Fibroblast of skin of scalp (primary cell): ENCODE measurements at regions not wholly inside any gene's neighbourhood (a gene's known extent, or its start where the extent isn't known, plus 50 kb on each side); places are given as distances from the start of the nearest gene placed in this dataset.

ENCODE experiments used
- DNase-seq: peaks from one replicate; pipeline ENCODE4 v3.0.0-alpha.2; 2013

DNA sequence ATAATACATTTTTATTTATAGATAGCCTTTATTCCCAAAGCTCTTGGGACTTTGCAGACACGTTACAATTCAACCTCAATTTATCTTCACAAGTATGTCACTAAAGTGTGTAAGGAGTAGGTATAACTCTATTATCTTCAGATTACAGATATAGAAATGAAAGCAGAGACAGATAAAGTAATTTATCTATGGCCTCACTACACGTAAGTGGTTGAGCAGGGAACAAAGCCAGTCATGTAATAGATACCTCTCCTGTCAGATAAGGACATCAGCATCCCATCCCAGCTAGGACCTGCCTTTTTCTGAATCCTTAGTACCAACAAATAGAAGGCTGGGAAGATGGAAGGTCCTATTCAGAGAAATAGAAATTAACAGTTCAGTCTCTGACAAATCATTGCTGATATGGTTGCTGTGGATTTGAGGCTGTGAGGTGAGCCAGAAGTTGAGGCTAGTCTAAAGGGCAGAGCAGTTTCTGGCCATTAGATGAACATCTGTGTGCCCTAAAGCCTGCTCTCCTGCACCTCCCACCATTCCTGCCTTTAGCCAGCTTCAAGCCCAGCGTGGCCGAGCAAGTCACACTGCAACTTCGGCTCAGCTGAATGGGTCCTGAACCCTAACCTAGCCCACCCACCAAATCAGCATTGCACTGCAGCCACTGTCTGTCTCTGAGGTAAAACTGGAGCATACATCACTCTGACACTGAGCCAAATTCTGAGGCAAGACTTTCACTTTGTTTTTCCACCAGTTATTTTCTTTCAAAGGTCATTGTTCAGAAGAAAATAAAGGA, 71.1 kb upstream of the PLEKHA5 start:
- no peak for DNase-seq

DNA sequence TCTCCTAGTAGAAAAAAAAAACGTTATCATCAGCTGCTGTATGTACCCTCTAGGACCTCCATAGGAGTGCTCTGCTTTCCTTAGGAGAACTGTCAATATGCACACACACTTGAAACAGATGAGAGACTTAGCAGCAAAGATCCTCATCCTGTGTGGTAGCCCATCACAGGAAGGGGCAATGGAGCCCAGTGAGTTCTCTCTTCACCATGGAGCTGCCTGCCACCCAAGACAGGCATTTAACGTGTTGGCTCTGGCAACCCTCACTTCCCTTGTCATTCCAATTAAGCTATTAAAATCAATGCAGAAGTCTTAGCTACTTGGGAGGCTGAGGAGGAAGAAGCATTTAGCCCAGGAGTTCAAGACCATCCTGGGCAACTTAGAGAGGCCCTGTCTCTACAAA, 64.8 kb upstream of the PLEKHA5 start:
- DNase-seq, result no peak

DNA sequence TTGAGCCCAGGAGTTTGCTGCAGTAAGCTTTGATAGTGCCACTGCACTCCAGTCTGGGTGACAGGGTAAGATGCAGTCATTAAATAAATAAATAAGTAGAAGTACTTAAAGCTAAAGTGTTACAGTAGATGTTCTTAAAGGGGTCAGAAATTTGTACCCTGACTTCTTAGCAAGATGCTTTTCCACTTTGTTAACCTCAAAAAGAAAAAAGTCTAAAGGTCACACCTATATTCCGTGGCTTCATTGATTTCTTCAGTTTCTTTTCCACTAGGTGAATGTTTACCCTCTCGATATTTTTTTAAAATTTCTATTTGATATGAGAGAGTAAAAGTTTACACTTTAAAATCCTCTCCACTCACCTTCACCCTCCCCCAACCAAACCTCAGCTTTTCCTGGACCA, 64.3 kb upstream of the PLEKHA5 start:
- DNase-seq, result no peak

DNA sequence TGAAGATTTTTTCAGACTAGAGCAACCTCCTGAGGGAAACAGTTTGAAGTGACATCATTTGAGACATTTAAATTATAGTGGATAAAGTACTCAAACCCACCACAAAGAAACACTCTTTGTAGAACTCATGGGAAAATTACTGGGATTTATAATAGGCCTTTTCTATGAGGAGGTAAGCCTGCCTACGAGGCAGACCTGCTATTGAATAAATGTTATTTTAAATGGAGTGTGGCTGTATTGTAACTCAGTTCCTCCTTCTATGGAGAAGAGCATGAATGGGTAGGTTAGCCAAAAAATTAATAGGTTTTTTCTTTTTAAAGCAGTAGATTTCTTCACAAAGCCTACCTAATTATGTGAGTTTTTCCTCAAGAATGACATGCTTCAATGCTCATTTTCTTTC, 63.7 kb upstream of the PLEKHA5 start:
- no peak for DNase-seq

DNA sequence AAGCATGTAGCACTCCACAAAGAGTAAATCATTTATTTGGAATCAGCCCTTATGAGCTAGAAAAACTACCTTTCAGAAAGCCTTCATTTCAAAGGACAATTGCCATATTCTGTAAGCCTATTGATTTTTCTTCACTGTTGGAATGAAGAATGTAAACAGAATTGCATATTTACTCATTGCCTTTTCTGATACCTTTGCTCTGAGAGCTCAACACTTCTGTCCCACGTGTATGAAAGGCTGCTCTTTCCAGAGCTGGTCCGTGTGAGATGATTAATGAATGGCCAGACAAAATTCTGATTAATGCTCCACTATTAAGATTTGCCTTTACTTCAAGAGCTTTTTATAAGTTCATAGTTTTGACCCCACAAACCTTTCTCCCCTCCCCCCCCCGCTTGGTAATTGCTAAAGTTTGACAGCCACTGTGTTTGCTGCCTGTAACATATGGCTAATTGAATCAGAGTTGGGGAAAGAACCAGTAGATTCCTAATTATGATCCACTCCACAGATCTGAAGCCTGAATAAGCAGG, 63.0 kb upstream of the PLEKHA5 start:
- no peak for DNase-seq

DNA sequence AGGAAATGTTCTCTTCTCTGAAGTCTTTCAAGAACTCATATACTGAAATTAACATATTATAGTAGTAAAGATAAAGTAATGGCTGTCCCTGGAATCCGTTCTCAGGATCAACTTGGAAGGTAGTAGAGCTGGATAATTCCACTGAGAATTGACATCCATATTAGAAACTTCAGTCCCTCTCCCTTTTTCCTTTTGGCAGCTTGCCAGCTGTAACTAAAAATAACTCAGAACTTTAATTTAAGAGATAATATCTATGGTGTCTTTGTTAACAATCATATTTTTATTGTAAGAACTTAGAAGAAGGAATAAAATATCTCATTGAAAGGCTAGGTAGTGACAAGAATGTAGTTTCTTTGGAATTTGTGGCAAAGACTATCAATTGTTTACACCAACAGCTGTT, 61.4 kb upstream of the PLEKHA5 start:
- no peak for DNase-seq

DNA sequence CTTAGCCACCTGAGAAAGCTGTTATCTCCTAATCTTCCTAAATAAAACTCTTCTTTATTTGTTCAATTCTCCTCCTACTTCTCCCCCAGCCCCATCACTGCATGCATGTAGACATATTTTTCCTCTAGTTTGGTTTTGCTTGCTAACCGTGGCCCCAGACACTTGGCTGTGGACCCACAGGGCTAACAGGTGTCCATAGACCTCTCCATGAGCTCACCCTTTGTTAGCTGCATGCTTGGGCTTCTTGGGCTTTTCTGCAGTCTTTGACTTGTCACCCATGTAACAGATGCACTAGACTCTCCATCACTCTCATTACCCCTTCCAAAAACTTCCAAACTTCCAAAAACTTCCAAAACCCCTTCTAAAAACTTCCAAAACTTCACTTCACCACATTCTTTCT, 59.2 kb upstream of the PLEKHA5 start:
- no peak for DNase-seq

DNA sequence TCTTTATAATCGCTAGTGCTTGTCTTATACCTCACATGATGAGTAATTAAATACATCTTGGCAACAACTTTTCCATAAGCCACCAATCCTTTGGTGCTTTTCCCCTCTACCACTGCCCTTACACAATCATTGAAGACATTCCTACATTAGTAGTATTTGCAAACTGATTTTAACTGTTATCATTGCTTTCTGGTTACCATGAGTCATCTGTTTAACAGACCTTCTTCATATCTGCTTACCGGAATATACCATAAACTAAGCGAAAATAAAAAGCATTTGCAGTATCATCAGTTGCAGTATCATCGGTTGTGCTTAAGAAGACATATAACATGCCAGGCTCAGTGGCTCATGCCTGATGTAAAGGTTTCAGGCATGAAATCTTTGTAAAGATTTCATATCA, 54.8 kb upstream of the PLEKHA5 start:
- no peak for DNase-seq

DNA sequence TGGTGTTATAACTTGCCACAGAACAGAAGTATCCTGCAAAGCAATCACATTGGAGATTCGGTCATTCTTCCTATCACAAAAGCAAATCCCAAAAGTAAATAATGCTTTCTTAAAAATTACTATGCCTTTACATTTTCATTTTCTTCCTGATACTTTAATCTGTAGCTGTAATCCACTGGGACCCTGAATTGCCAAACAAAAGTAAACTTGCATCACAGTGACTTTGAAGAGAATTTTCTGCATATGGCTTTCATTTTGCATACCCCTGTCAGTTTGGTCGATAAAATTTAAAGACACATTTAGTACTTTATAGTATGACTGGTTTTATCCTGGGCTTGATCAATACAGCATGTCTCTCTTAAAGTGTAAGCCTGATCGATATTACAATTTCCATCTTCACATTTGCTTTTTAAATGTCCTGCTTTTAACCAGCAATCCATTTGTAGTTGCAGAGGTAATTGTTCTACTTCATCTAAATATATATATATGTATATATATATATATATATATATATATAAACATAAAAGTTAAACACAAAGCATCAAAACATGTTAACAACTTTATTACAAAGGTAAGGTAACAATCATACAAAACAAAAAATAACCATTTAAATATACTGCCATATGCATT, 53.7 kb upstream of the PLEKHA5 start:
- no peak for DNase-seq
